ENCODE measurements at regions not wholly inside any gene's neighbourhood (a gene's known extent, or its start where the extent isn't known, plus 50 kb on each side); places are given as distances from the start of the nearest gene placed in this dataset.
"Not testable (repeated sequence)": the region's sequence is repeated elsewhere in the genome, so short reads cannot be mapped to it uniquely, and the experiment has no call there.

DNA sequence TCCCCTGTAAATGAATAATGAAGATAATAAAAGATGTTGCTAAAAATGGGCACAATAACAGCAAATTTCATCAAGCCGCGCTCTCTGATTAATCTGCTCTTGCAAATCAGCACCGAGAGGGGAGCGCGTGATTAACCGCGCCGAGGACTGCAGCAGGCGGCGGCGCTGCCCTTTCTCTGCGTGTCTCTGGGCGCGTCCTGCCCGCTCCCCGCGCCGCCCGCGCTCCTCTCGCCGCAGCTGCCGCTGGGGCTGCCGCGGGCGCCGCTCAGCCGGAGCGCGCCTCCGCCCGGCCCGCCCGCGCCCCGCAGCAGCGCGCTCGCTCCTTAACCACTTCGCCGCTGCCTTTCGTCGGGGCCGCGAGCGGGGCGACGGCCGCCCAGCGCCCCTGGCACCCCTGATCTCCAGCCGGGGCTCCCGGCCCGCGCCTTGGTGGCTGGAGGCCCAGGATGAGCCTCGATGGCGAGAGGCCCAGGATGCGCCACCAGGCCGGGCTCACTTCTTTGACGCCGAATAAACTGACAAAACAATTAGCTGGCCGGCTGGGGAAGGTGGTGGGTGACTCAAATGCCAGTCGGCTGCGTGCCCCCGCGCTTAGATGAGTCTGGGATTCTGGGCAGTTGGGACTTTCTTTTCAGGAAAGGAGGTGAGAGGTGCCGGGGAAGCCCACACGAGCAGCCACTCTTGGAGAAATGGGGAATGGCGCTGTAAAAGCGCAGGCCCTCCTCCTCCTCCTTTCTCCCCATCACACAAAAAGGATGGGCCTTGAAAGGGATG, 221.4 kb upstream of the PKN2 start:
- peak in 10 of 11 donors; percentile 9 to 40 (median 22) for DNase-seq (ENCODE audit: extremely low read depth in 1 of 11, low read depth in 9 of 11, low spot score in 4 of 11)

DNA sequence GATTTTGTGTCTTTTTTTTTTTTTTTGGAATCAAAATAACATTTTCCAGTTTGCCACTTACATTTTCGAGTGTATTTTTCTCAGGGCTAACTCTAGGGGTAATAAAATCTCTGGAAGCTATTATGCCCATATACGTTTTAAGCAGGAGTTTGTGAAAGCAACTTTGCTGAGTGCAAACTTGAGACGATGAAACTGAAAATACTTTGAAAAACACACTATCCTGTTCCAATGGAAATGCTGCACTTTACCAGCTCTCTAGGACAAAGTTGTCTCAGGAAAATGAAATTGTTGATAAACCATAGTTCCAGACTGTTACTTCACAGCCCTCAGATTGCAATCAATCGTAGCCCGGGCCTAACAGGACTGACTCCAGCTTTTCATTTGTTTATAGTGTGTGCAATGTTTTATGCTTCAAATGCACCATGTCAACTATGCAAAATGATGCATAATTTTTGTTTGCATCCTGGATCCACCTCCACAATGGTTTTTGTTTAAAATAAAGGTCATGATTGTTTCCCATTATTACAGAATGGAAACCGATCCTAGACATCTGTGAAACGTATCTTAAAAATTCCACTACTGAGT, 220.6 kb upstream of the PKN2 start:
- peak in 1 of 11 donors; percentile 5 for DNase-seq (ENCODE audit: extremely low read depth in 1 of 11, low read depth in 9 of 11, low spot score in 4 of 11)

DNA sequence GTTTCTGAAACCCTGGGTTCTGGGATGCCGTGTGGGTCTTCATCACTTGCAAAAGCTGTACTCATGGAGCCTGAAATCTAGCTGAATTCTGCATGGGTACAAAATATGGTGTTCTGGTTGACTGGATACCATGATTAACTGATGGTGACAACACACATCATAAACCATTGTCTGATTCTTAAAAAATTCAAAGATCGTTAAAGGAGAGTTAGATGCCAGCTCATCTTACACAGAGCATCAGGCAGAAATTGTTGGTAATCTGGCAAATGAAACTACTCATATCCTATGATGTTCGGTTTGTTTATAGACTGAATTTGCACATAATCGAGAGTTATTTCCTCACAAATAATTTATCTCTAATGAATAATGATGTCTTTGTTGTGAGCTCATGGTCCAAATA, 218.1 kb upstream of the PKN2 start:
- DNase-seq (ENCODE audit: extremely low read depth in 1 of 11, low read depth in 9 of 11, low spot score in 4 of 11): no peak

DNA sequence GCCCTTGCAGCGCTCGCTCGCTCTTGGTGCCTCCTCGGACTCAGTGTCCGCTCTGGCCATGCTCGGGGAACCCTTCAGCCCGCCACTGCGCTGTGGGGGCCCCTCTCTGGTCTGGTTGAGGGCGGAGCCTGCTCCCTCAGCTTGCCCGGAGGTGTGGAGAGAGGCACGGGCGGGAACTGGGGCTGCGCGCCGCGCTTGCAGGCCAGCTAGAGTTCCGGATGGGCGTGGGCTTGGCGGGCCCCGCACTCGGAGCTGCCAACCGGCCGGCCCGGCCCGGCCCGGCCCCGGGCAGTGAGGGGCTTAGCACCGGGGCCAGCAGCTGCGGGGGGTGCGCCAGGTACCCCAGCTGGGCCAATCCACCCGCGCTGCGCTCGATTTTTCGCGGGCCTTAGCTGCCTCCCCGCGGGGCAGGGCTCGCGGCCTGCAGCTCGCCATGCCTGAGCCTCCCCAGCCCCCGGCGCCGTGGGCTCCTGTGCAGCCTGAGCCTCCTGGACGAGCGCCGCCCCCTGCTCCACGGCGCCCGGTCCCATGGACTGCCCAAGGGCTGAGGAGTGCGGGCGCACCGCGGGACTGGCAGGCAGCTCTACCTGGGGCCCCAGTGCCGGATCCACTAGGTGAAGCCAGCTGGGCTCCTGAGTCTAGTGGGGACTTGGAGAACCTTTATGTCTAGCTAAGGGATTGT, 217.0 kb upstream of the PKN2 start:
- no peak for DNase-seq (ENCODE audit: extremely low read depth in 1 of 11, low read depth in 9 of 11, low spot score in 4 of 11)

DNA sequence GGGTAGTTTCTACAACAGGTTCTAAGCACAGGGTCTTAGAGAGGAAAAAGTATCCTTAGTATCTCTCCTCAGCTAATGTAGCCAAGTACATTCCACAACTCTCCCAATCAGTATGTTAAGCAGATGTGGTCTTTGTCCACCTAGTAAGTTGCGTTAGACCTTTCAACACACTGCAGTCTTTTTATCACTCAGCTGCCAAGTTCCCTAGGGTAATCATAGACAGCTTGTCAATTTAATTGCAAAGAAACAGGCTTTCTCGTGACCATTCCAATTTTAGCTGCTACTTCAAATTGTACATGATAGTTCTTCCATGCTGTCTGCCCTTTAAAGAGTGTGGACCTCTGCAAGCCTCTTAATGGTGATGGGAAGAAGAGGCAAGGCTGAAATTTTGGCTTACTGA, 211.8 kb upstream of the PKN2 start:
- DNase-seq (ENCODE audit: extremely low read depth in 1 of 11, low read depth in 9 of 11, low spot score in 4 of 11): no peak

DNA sequence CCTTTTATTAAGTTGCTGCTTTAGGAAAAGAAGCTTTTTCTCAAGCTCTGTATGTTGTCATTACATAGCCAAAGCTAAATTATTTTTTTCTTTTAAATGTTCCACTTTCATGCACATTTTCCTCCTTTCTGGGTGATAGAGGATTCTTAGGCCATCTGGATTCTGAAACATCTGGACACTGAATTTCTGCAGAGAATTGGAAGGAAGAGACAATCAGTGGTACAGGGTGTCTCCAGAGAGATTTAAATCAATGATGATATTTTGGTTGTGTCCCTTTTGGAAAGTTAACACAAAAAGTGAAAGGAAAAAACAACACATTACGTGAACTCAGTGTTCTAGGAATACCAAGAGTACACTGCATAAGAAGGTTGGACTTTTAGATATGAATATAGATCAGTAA, 211.4 kb upstream of the PKN2 start:
- DNase-seq (ENCODE audit: extremely low read depth in 1 of 11, low read depth in 9 of 11, low spot score in 4 of 11): no peak

DNA sequence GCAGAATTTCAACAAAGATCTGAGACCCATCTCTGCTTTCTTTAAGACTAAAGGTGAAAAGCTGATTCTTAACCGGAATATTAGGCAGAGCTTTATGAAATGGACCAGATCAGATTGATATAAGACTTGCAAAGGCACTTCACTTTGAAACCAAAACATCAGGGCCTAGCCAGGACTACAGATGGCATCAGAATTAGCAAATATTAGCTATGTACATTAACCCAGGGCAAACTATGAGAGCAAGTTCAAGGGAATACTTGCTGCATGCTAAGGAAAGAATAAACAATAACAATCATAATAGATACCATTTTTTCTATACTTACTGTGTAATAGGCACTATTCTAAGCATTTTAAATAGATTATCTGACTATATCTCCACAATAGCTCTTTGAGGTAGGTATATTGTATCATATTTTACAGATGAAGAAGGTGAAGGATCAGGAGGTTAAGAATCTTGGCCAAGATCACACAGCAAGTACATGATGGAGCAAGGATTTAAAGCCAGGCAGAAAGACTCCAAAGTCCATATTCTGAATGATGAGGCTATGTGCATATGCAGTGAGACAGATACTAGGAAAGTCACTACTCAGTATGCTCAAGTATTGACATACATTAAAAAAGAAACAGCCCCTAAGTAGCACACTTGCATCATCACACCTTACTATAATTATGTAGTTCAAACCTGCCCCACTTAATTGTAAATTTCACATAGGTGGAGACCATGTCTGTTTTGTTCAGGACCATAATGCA, 209.3 kb upstream of the PKN2 start:
- DNase-seq (ENCODE audit: extremely low read depth in 1 of 11, low read depth in 9 of 11, low spot score in 4 of 11): no peak

DNA sequence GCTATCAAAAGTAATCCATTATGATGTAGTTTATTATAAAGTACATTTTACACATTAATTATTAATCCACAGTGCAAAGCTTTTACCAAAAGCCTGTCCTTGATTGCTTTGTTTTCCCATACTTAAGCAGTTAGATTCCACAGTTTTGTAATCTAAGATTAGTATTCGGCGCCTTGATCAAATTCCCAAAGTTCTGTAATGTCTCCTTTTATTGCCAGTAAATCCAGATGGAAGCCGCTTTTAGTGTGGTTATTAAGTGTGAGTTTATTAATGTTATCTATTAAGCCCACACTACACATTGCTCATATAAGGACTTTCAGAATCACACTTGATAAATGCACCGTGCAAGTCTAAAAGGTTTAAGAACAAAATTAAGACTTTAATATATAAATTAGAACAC, 199.2 kb upstream of the PKN2 start:
- DNase-seq (ENCODE audit: extremely low read depth in 1 of 11, low read depth in 9 of 11, low spot score in 4 of 11): no peak

DNA sequence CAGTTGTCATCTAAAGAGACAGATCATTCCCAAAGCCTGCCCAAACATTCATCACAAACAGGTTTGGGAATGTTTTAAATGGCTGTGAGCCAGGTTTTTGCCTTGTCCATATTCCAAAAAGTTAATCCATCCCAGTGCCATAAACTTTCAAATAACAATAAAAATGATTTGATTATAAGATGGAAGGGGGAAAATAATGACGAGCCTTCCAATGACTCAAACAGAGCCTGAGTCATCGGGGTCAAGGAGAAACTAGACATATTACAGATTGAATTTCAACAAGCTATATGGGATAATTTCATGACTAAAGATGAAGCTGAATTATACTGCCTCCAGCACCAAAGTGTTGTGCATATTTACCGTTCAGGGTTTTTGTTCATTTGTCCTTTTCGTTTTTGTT, 195.8 kb upstream of the PKN2 start:
- DNase-seq (ENCODE audit: extremely low read depth in 1 of 11, low read depth in 9 of 11, low spot score in 4 of 11): no peak

DNA sequence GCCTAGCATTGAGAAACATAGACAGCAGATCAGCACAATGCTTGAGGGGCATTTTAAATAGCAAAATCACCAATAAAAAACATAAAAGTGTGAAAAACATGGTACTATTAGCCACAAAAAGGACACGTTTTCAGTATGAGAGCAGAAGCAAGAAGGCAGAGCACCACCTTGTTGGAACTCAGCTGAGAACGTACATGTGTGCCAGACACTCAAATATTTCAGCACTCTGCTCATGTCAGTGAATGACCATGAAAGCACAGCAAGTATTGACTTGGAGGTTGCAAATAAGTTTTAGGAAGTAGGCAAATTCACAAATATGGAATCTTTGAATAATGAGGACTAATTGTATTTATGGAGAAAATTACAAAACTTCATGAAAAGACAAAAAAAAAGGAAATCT, 193.4 kb upstream of the PKN2 start:
- DNase-seq (ENCODE audit: extremely low read depth in 1 of 11, low read depth in 9 of 11, low spot score in 4 of 11): no peak

DNA sequence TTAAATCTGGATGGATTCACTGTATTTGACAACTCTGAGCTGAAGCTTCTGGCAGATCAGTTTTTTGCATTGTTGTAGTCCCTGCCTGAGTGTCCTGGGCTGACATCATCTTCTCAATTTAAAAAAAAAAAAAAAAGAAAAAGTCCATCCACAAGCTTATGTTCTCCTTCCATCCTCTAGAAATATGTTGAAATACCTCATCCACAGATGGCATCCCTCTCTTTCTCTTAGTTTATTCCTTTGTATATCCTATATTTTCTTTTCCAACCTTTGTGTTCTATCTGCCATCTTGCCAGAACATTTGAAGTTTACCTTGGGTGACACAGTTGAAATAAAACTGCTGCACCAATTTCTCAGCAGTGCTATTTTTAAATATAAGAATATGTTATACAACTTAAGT, 184.4 kb upstream of the PKN2 start:
- DNase-seq (ENCODE audit: extremely low read depth in 1 of 11, low read depth in 9 of 11, low spot score in 4 of 11): no peak

DNA sequence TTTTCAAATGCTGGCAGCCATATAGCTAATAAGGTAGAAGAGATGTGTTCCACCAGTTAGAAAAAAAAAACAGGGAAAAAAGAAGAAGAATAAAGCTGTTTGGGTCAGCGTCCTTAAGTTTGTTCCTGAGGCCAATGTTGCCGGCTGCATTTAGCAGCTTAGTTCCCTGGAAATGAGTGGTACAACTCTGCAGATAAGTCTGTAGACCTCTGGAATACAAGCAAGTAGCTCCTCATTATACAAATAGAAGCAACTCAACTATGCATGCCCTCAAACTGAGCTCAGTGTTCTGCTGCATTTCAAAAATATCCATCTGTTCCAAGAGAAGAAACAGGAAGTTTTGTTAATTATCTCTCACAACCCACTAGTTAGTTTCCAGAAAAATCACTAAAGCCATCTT, 181.2 kb upstream of the PKN2 start:
- no peak for DNase-seq (ENCODE audit: extremely low read depth in 1 of 11, low read depth in 9 of 11, low spot score in 4 of 11)

DNA sequence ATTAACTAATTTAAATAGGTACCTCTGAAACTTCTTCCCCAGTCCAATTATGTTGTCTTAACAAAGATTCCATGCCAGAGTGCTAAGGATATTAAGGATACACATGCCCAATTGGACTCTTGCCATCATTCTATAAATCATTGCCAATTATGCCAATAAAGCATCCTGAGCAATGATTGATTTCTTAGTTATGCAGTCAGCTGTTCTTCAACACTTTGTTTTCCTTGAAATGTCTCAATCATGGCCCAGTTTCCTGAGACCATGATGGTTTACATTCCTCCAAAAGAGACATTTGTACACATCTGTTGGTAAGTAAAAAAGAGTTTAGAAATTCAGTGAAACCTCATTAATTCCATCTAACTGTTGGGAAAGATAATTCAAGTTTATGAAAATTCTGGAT, 180.4 kb upstream of the PKN2 start:
- no peak for DNase-seq (ENCODE audit: extremely low read depth in 1 of 11, low read depth in 9 of 11, low spot score in 4 of 11)

DNA sequence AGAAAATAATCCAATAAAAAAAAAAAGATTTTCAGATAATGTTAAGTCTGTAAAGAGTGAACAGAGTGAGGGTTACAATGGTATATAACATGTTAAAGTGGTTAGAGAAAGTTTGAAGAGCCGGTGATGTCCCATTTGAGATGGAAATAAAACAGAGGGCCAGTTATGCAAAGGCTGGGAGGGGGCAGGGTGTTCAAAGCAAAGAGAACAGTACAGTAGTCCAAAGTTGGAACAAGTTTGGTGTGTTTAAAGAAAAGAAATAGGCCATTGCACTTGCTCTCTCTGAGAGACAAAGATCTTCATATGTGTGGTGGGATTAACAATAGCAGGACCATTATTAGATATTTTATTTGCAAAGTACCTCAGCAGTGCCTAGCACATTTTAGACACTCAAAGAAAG, 179.5 kb upstream of the PKN2 start:
- no peak for DNase-seq (ENCODE audit: extremely low read depth in 1 of 11, low read depth in 9 of 11, low spot score in 4 of 11)

DNA sequence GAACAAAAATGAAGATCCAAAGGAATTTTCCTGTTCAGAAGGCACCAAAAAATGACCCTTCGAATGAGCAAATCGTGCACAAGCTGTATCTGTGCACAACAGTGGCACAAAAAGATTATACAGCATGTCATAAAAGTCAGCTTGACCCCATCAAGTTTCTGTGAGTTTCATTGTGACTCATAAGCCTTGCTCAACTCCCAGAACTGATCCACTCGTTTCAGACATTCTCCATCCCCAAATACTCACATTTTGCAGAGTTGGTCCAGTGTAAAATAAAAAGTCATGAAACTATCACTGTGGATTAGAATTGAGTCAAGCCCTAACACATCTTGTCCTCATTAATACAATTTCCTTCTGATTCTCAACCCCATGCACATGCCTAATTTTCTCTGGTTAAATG, 174.7 kb upstream of the PKN2 start:
- DNase-seq (ENCODE audit: extremely low read depth in 1 of 11, low read depth in 9 of 11, low spot score in 4 of 11): no peak

DNA sequence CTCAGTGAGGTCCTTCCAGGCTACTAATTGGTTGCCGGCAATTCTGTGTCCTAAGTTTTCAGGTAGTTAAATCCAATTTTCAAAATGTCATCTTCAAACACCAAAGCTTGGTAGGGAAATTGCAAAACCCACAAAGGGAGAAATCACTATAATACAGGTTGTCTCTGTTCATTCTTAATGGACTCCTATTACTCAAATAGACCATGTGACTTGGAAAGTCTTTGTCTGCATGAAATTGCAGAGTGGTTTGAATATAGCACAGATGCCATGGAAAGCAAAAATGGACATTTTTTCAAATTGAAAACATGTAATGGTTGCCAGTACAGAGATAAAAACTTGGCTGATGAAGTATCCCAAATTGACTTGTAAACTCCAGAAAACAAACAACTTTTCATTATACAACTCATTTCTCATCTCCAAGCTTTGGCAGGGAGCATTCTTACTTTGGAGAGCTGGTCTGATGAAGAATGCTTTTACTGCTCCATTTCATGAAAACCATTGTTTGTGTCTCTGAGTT, 169.5 kb upstream of the PKN2 start:
- DNase-seq (ENCODE audit: extremely low read depth in 1 of 11, low read depth in 9 of 11, low spot score in 4 of 11): no peak

DNA sequence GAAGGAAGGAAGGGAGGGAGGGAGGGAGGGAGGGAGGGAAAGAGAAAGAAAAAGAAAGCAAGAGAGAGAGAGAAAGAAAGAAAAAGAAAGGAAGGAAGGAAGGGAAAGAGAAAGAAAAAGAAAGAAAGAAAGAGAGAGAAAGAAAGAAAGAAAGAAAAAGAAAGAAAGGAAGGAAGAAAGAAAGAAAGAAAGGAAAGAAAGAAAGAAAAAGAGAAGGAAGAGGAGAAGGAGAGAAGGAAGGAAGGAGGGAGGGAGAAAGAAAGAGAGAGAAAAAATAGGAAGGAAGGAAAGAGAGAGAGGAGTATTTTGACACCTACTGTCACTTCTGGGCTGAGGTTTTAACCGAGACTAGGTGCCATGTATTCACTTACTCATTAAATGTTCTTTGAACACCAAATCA, 166.6 kb upstream of the PKN2 start:
- DNase-seq (ENCODE audit: extremely low read depth in 1 of 11, low read depth in 9 of 11, low spot score in 4 of 11): not testable (repeated sequence)

DNA sequence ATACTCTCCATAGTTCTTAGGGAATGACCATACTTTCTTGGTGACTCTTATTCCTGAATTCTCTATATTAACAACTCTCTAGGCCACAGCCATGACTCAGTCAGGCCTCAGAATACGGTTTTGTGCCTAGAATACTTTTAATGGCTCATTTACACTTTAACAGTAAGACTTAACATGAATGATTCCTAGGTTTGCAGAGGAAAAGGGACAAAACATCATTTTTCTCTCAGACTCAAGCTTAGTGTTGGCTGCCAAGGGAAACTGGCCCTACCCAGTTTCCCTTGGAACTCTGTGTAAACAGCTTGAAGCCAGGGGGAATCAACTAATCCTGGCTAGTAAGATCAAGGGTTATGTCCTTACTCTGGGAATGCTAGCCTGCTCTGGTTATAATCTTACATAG, 164.9 kb upstream of the PKN2 start:
- DNase-seq (ENCODE audit: extremely low read depth in 1 of 11, low read depth in 9 of 11, low spot score in 4 of 11): no peak

DNA sequence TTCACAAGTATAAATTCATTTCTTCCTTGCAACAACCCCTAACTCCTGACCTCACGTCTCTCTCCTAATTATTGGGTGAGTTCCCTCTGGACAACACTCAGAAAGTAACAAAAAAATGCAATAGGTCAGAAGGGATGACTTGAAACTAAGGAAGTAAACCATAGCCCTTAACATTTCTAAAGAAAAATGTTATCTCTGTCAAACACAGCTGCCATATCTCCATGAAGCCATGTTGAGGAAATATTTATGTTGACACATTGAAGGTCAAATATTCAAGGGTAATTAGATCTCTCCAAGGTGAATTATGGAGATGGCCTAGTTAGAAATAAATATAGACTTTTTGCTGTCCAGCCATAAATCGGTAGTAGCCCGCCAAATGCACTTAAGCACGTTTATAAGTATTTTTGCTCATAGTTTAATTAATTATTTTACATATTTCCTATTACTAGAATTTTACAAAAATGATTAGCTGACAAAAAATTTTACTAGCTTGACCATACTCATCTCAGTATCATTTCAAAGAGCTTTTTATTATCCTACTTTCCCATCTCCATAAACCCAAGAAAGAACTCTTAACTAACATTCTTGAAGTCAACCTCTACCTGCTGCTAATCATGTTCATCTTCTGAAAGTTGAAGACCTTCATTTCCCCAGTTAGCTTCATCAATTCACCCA, 160.1 kb upstream of the PKN2 start:
- no peak for DNase-seq (ENCODE audit: extremely low read depth in 1 of 11, low read depth in 9 of 11, low spot score in 4 of 11)

Measured in renal cortex interstitium (tissue), 11 donors.